HG03159 (cell line): ENCODE measurements at regions not wholly inside any gene's neighbourhood (a gene's known extent, or its start where the extent isn't known, plus 50 kb on each side); places are given as distances from the start of the nearest gene placed in this dataset.

ENCODE experiments used
- ATAC-seq: cut with Tn5 transposase; IDR thresholded peaks from one replicate; pipeline ENCODE4 v1.9.1; 2021; ENCODE audit warnings: mild to moderate bottlenecking, moderate library complexity; ENCODE audit not compliant: unreplicated experiment

DNA sequence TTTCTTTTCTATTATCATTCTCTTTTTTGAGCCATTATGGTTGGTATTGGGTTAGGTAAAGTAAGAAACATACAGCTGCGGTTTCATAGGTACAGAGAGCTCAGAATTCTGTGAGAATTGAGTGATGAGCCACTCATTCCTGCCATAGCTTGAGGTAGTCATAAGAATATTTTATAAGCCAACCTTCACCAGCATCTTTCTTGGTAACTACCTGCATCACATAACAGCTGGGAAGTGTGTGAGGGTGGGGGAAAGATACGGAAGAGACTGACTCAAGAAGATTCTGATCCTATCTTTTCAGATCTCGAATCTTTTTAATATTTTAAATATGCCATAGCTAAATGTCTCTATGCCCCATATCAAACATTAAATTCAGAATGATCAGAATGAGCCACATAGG, 313.8 kb upstream of the DDX18 start:
- ATAC-seq: no peak

- ATAC-seq: no peak
Measured at GRCh38 chr2:117502121-117502520, 312.4 kb upstream of the DDX18 start.

GRCh38 chr2:117512307-117512706, 302.2 kb upstream of the DDX18 start:
- no peak for ATAC-seq

DNA sequence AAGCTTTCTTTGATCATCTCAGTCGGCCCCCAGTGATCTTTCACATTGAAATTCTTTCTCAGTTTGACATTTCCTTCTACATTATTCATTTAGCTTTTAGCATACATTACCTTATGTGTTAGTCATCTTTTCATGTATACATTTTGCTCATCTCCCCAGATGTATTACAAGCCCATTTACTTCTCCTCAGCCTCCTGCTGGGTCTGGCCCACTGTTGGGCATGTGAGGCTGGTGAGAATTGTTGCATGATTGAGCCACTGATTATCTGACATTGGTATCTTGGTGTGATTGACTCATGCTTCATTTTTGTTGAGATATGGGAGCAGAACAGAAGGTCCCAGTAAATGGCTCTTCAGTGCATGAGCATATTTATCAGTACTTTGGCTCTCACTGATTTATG, 300.1 kb upstream of the DDX18 start:
- ATAC-seq: no peak

- no peak for ATAC-seq
Measured at GRCh38 chr2:117519238-117519637, 295.3 kb upstream of the DDX18 start.

- ATAC-seq: no peak
Measured at GRCh38 chr2:117519721-117520120, 294.8 kb upstream of the DDX18 start.

DNA sequence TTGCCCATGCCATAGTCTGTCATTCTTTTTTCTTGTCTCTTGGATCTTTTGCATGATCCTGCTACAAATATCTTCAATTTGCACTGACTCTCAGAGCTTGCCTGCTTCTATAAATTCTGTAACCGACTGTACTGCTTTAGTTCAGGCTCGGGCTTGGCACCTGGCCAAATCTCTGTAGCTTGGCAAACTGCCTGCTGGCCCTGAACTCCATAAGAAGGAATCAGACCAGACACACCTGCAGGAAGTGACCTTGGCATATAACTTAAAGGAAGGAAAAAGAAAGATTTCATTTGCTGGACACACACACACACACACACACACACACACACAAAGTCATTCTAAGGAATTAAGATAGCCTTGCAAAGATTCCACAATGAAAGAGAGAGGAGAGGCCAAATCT, 291.2 kb upstream of the DDX18 start:
- no peak for ATAC-seq

DNA sequence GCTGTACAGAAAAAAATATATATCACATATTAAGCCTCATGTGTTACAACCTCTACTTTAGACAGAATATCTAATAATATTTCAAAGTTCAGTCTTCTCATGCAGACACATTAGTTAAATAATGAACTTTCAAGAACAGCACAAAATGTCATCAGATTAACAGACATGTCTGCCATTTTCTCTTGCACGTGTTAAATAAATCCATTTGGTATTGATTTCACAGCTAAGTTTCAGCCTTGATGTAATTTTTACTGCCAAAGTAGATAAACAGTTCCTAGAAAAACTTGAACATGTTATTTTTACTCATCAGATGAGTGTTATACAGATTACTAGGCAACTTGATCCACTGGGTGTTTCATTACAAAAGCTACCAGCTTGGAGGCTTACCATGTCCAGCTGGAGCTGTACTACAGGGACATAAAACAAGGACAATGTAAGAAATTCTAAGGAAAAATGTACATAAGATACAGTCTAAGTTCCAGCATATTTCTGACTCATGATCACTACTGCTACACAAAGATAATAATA, 290.7 kb upstream of the DDX18 start:
- ATAC-seq: no peak

DNA sequence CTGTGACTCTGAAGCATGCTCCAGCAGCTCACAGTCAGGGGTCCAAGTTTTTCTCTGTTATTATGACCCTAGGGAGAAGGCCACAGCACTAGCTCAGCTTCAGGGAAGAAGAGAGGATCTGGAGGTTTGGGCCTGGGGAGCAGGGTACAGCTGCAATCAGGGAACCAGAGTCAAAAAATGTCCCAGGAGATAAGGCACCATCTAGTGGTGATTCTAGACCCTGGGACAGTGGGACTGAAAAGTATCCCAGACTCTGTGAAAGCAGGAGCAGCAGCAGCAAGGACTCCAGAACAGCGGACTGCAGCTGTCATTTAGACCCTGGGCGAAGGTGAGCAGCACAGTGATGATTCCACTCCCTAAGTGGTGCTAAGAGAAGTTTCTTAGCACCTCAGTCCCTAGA, 278.4 kb upstream of the DDX18 start:
- no peak for ATAC-seq

DNA sequence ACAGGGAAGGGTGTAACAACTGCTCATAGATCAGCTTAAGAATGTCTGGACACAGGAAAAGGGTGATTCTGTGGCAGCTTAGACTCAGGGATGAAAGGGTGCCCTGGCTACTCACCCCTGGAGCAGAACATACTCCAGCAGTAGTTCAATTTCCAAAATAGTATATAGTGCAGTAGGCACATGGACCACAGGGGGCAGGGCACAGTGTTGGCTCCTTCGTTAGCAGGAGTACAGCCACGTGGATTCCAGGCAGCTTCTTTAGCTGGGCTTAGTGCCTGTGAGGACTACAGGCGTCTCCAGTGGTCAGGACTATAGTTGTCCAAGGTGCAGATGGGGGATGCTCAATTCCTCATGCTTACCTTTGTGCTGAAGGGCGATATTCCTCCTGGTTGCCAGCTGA, 277.5 kb upstream of the DDX18 start:
- no peak for ATAC-seq

DNA sequence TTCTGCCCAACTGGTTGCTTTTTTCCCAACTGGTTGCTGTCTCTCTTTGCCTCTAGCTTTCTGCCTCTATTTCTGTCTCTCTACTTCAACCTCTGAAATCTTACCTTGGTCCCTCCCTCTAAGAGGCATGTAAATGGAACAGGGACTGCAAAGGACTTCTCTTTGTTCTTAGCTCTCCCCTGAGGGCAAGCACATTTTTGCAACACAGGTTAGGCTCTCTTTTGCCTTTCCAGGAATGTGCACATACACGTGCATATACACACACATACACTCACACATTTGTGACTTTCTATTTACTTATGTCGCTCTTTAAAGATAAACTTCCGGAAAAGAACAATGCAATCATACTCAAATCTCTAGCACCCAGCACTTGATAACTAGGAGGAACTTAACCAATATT, 262.6 kb upstream of the DDX18 start:
- no peak for ATAC-seq

DNA sequence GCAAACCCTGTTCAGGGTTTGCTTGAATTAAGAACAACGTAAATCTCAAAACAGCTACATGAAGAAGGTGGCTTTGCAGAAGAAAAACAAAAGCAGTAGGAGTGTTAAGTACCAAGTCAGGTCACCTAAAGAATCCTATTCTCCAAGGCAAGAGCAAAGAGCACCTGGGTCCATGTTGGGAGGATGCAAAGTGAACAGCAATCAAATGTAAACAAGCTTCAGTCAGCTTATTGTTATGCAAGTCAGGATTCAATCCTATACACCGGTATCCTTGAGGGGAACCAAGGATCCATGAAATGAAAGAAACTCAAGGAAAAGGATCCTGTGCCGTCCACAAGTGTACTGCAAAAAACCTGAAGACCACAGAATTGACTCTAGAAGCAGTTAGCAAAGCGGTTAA, 261.0 kb upstream of the DDX18 start:
- ATAC-seq: no peak

- ATAC-seq: no peak
Measured at GRCh38 chr2:117555965-117556364, 258.5 kb upstream of the DDX18 start.

DNA sequence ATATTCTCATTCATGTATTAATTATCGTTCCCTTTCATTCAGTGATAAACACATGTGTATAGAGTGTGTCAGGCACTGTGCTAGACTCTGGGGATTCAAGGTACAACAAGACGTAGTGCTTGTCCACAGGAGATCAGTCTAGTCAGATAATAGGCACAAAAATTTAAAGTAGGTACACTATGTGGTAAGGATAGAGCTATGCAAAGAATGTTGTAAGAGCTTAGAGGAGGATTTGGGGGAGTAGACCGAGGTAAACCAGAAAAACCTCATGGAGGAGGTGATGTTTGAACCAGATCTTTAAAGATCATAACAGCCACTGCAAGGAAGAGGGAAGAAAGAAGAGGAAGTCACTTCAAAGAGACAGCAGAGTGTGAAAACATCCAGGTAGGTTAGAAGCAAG, 256.9 kb upstream of the DDX18 start:
- no peak for ATAC-seq

DNA sequence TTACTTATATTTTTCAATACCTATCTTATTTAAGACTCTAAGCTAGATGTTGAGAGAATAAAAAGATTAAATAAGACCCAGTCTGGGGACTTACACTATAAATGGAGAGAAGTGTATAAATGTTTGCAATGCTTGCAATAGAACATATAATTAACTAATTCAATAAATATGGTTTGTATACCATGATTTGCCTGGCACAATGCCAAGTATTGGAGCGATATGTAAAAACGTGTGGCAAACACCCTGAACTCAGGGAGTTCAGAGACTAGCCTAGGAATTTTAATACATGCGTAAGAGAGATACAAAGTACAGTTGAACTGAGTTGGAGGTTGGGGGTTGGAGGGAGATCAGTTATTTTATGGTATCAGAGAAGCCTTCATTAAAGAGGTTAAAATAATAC, 251.8 kb upstream of the DDX18 start:
- no peak for ATAC-seq

GRCh38 chr2:117571590-117572349, 242.7 kb upstream of the DDX18 start:
- no peak for ATAC-seq

GRCh38 chr2:117587310-117587709, 227.2 kb upstream of the DDX18 start:
- no peak for ATAC-seq

GRCh38 chr2:117603060-117603459, 211.4 kb upstream of the DDX18 start:
- no peak for ATAC-seq

DNA sequence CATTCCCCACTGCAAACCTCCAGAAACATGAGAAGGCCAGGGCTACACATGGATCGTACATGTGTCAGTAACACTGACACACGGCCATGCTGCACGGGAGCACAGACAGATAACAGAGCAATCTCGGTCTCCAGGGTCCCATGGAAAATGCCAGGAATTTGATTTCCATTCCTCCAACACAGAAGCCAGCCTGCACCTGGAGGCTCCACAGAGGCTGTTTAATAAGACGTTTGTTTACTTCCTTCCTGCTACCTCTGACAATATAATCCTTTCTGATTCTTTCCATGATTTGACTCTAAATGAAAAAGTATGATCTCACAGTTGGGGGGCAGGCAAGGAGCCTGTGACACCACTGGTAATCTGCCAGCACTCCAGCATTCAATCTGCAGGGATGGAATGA, 210.9 kb upstream of the DDX18 start:
- ATAC-seq: no peak

DNA sequence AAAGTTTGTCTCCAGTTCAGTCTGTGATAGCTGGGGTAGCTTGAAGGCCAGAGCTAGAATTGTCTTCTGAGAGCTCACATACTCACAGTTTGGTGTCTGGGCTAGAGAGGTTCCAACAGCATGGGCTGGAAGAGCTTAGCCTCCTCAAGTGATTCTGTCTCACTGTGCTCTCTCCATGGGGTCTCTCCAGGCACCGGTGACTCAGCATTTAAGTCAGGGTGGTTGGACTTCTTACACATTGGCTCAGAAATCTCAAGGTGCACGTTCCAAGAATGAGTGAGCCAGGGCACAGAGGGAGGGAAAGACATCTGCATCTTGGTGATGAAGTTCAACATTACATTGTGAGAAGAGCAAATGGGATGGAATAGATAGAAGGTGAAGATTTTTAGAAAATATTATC, 207.3 kb upstream of the DDX18 start:
- no peak for ATAC-seq

GRCh38 chr2:117613101-117613500, 201.4 kb upstream of the DDX18 start:
- no peak for ATAC-seq

GRCh38 chr2:117614296-117614695, 200.2 kb upstream of the DDX18 start:
- no peak for ATAC-seq
